Epithelial cell of proximal tubule (primary cell): ENCODE measurements at regions not wholly inside any gene's neighbourhood (a gene's known extent, or its start where the extent isn't known, plus 50 kb on each side); places are given as distances from the start of the nearest gene placed in this dataset.

Source experiments
- DNase-seq: peaks from one replicate; pipeline ENCODE4 v3.0.0-alpha.2; 2011; ENCODE audit warnings: low read depth
- H3K4me3 ChIP-seq: 2 replicates; pipeline ENCODE4 v1.5.1; 2011; ENCODE audit warnings: low read depth, mild to moderate bottlenecking, low read length
- CTCF ChIP-seq: conservative IDR thresholded peaks from 2 replicates; pipeline ENCODE4 v1.5.1; 2012; ENCODE audit warnings: low read depth, mild to moderate bottlenecking, low read length

GRCh38 chr18:53941601-53942338, 282.7 kb downstream of the MBD2 start:
- no peak overlapping the region for H3K4me3 ChIP-seq
- no peak for TF ChIP-seq CTCF
- no peak for DNase-seq

- DNase-seq: no peak
- no peak overlapping the region for H3K4me3 ChIP-seq
- no peak for TF ChIP-seq CTCF
Observed at GRCh38 chr18:53937037-53937436, 287.4 kb downstream of the MBD2 start.

- DNase-seq: no peak
- H3K4me3 ChIP-seq: no peak overlapping the region
- TF ChIP-seq CTCF: no peak
Observed at GRCh38 chr18:53935803-53936202, 288.7 kb downstream of the MBD2 start.

- no peak for DNase-seq
- no peak overlapping the region for H3K4me3 ChIP-seq
- no peak for TF ChIP-seq CTCF
Observed at GRCh38 chr18:53935399-53935798, 289.1 kb downstream of the MBD2 start.

- no peak overlapping the region for H3K4me3 ChIP-seq
- DNase-seq: no peak
- no peak for TF ChIP-seq CTCF
Observed at GRCh38 chr18:53920312-53921075, 304.0 kb downstream of the MBD2 start.

GRCh38 chr18:53918091-53918490, 306.4 kb downstream of the MBD2 start:
- no peak for TF ChIP-seq CTCF
- no peak overlapping the region for H3K4me3 ChIP-seq

GRCh38 chr18:53911200-53911599, 313.3 kb downstream of the MBD2 start:
- H3K4me3 ChIP-seq: no peak overlapping the region
- TF ChIP-seq CTCF: no peak
- DNase-seq: no peak

More at GRCh38 chr18:53918091-53918490, 306.4 kb downstream of the MBD2 start:
- no peak for DNase-seq
